ENCODE measurements at regions not wholly inside any gene's neighbourhood (a gene's known extent, or its start where the extent isn't known, plus 50 kb on each side); places are given as distances from the start of the nearest gene placed in this dataset.

GRCh38 chr20:60565083-60565482 is 606.9 kb downstream of the CDH26 start:
- TF ChIP-seq CTCF (IDR thresholded peaks at IDR 0.05; ENCODE audit: control extremely low read depth in 1 of 3, insufficient read depth in 1 of 3, low read depth in 1 of 3, low read length in 3 of 3) (no peak), KDM4A (IDR thresholded peaks at IDR 0.05; ENCODE audit: low read depth, low read length, severe bottlenecking) (no peak), FOSL1 (IDR thresholded peaks at IDR 0.05; ENCODE audit: insufficient read depth, low read depth, low read length) (no peak), CEBPB (IDR thresholded peaks at IDR 0.05; ENCODE audit: low read depth, low read length) (no peak), ATF3 (IDR thresholded peaks at IDR 0.05; ENCODE audit: insufficient read depth, low read depth, low read length) (no peak), SRF (IDR thresholded peaks at IDR 0.05; ENCODE audit: low read depth, low read length) (no peak), EZH2 (IDR thresholded peaks at IDR 0.05; ENCODE audit: low read depth, low read length, severe bottlenecking) (no peak), GTF2F1 (IDR thresholded peaks at IDR 0.05; ENCODE audit: borderline replicate concordance, low read depth, low read length) (no peak), MAX (IDR thresholded peaks at IDR 0.05) (no peak), POLR2A (IDR thresholded peaks at IDR 0.05; ENCODE audit: control extremely low read depth in 1 of 2, low read depth in 2 of 2, low read length in 2 of 2) (no peak), TEAD4 (IDR thresholded peaks at IDR 0.05; ENCODE audit: low read depth, low read length) (no peak)

Data from H1 (cell line).